MCF 10A (cell line): ENCODE measurements at regions not wholly inside any gene's neighbourhood (a gene's known extent, or its start where the extent isn't known, plus 50 kb on each side); places are given as distances from the start of the nearest gene placed in this dataset.

Experiments
- BruUV-seq: library from RNA; stranded (reverse); fragments of 400-500 nt; replicated peaks from 2 replicates; lab custom pipeline; 2021; lab: Mats Ljungman, UMichigan
- CTCF ChIA-PET: fragments of 300-600 bp; sonication (Branson Sonifier 250); formaldehyde crosslinking; extraction: SDS; loops from one replicate; lab custom pipeline; 2021; ENCODE audit warnings: antibody characterized with exemption, inconsistent platforms; lab: Yijun Ruan, JAX
- POLR2A ChIA-PET: fragments of 300-600, 350-650 bp; sonication (Branson Sonifier 250); formaldehyde crosslinking; extraction: SDS; loops from one replicate; lab custom pipeline; 2020; ENCODE audit warnings: antibody characterized with exemption, inconsistent platforms; lab: Yijun Ruan, JAX
- DNase-seq: peaks from one replicate; pipeline ENCODE4 v3.0.0-alpha.2; 2018; ENCODE audit not compliant: unreplicated experiment
- H3K27ac Mint-ChIP-seq: one replicate; pipeline ENCODE4 v1.8.0; 2022; ENCODE audit warnings: mild to moderate bottlenecking, low read depth, mixed read lengths; ENCODE audit not compliant: unreplicated experiment
- H3K27me3 Mint-ChIP-seq: one replicate; pipeline ENCODE4 v1.8.0; 2022; ENCODE audit warnings: mixed read lengths; ENCODE audit not compliant: insufficient read depth, unreplicated experiment
- H3K36me3 Mint-ChIP-seq: one replicate; pipeline ENCODE4 v1.8.0; 2022; ENCODE audit warnings: mild to moderate bottlenecking, moderate library complexity, mixed read lengths; ENCODE audit not compliant: insufficient read depth, unreplicated experiment
- H3K4me1 Mint-ChIP-seq: one replicate; pipeline ENCODE4 v1.8.0; 2022; ENCODE audit warnings: mixed read lengths; ENCODE audit not compliant: insufficient read depth, unreplicated experiment
- H3K4me3 Mint-ChIP-seq: one replicate; pipeline ENCODE4 v1.8.0; 2022; ENCODE audit warnings: mild to moderate bottlenecking, moderate library complexity, mixed read lengths; ENCODE audit not compliant: unreplicated experiment
- H3K9me3 Mint-ChIP-seq: one replicate; pipeline ENCODE4 v1.8.0; 2022; ENCODE audit warnings: mixed read lengths; ENCODE audit not compliant: unreplicated experiment
- intact Hi-C: fragments of 100-400 bp; cut with micrococcal nuclease; formaldehyde crosslinking; loops from 2 replicates; pipeline ENCODE4 v1.14.1; 2022
- TF ChIP-seq, protein P1 (sequence below): fragments of 200-600 bp; IDR thresholded peaks from one replicate; pipeline ENCODE4 v1.8.0; 2022; ENCODE audit warnings: antibody characterized with exemption, mild to moderate bottlenecking; ENCODE audit not compliant: unreplicated experiment

DNA sequence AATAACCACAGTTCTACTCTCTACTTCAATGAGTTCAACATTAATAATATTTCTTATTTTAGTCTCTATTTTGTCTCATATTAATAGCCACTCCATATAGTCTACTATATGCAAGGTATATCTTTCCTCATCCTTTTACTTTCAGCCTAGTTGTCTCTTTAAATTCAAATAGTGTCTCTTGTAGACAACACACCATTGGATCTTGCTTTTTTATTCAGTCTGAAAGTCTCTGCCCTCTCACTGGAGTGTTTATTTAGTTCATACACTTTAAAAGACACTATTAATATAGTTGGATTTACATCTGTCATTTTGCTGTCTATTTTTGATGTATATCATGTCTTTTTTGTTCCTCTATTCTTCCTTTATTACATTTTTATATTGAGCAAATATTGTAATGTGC lies 103.5 kb downstream of the RFPL4B start:
- no peaks in the 10 kb centered on the region for H3K9me3 Mint-ChIP-seq
- no peaks in the 10 kb centered on the region for H3K27me3 Mint-ChIP-seq
- TF ChIP-seq, protein P1, sequence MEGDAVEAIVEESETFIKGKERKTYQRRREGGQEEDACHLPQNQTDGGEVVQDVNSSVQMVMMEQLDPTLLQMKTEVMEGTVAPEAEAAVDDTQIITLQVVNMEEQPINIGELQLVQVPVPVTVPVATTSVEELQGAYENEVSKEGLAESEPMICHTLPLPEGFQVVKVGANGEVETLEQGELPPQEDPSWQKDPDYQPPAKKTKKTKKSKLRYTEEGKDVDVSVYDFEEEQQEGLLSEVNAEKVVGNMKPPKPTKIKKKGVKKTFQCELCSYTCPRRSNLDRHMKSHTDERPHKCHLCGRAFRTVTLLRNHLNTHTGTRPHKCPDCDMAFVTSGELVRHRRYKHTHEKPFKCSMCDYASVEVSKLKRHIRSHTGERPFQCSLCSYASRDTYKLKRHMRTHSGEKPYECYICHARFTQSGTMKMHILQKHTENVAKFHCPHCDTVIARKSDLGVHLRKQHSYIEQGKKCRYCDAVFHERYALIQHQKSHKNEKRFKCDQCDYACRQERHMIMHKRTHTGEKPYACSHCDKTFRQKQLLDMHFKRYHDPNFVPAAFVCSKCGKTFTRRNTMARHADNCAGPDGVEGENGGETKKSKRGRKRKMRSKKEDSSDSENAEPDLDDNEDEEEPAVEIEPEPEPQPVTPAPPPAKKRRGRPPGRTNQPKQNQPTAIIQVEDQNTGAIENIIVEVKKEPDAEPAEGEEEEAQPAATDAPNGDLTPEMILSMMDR, result no peak
- intact Hi-C loops, result no loop called here
- no TSS peak for BruUV-seq
- H3K4me3 Mint-ChIP-seq, result no peak overlapping the region
- H3K27ac Mint-ChIP-seq, result no peak overlapping the region
- CTCF ChIA-PET, result no interaction called here
- POLR2A ChIA-PET, result no interaction called here
- DNase-seq, result no peak
- H3K36me3 Mint-ChIP-seq, result no peaks in the 10 kb centered on the region
- H3K4me1 Mint-ChIP-seq, result no peaks in the 10 kb centered on the region

DNA sequence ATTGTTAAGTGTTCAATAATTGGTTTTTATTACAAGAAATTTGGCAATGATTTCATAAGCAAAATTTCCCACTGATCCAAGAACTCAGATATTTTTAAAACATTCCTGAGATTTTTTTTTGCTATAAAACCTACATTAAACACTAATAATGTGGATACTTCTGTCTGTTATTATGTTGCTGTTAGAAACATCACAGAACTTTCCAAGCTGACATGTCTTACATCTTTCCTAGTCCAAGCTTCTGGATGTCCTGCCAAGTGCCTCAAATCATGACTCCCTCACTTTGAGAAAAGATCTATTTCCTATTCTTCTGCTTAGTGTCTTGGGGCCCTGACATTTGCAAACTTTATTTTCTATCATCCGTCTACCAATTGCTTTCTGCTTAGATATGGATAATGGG lies 110.8 kb downstream of the RFPL4B start:
- Mint-ChIP-seq H3K27me3 (no peaks in the 10 kb centered on the region), H3K9me3 (no peaks in the 10 kb centered on the region), H3K4me3 (no peak overlapping the region), H3K36me3 (no peaks in the 10 kb centered on the region), H3K27ac (no peak overlapping the region), H3K4me1 (no peaks in the 10 kb centered on the region)
- ChIA-PET POLR2A (interaction anchor here (1.1 kb wide), 1 partner anchor 19 kb away, joined by 3 read pairs; no protein-coding TSS in a partner anchor), CTCF (no interaction called here)
- no TSS peak for BruUV-seq
- intact Hi-C loops, result no loop called here
- TF ChIP-seq, protein P1, result no peak
- DNase-seq, result no peak

DNA sequence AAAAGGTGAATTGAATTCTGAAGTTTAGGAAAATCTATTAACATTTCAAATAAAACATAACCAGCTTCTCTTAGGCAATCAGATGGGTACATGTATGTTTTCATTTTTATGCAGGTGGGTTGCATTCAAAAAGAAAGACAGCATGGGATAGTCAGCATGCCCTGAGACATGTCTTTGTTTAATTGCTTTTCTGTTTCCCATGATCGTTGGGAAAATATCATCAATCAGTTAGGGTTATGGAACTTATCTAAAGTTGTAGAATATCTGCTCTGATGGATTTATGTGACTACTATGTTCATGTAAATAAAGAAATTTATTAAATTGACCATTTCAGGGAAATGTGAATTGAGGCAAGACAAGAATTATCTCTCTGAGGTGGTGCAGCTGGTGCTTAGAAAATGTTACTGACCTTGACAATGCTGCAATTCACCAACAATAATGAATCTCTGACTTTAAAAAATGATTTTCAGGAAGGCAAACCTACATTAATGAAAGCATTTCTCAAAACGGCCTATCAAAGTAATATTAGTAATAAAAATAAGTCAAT lies 112.7 kb downstream of the RFPL4B start:
- no TSS peak for BruUV-seq
- H3K27ac Mint-ChIP-seq, result no peak overlapping the region
- no peaks in the 10 kb centered on the region for H3K9me3 Mint-ChIP-seq
- no peaks in the 10 kb centered on the region for H3K27me3 Mint-ChIP-seq
- no peak for DNase-seq
- H3K4me3 Mint-ChIP-seq, result no peak overlapping the region
- intact Hi-C loops, result no loop called here
- ChIA-PET CTCF (no interaction called here), POLR2A (no interaction called here)
- TF ChIP-seq, protein P1, result no peak
- H3K4me1 Mint-ChIP-seq, result no peaks in the 10 kb centered on the region
- no peaks in the 10 kb centered on the region for H3K36me3 Mint-ChIP-seq

DNA sequence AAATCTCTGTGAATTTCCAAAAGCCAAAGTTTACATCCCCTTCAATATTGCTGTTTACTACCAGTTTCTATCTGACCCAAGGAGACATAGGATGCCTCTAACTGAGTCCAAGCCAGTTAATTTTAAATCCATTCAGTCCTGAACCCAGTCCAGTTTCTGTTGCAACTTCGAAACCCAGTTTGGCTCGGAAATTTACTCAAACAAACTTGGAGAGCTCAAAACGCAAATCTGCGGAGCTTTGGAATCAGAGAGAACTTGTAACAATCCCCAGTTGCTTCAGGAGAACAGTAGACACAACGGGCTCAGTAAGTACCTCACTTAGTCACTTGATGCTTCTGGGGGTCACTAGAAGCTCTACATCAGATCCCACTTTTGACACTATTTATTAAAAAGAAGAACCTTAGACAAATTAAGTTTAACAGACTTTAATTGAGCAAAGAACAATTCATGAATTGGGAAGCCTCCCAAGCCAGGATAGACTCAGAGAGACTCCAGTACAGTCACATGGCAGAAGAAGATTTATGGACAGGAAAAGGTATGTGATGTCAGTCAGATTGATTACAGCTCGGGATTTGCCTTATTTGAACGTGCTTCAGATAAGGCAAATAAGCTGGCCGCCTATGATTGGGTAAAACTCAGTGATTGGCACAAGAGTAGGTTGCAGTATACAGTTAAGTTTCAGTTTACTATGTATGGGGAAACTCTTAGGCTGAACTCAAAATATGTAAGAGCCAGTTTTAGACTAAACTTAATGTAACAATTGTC lies 118.0 kb downstream of the RFPL4B start:
- POLR2A ChIA-PET, result interaction anchor here (0.6 to 2.4 kb wide), 4 partner anchors 23 to 1503 kb away, joined by 3 to 15 read pairs (median 3); no protein-coding TSS in a partner anchor
- TF ChIP-seq, protein P1, result no peak
- H3K36me3 Mint-ChIP-seq, result no peaks in the 10 kb centered on the region
- H3K27ac Mint-ChIP-seq, result no peak overlapping the region
- H3K27me3 Mint-ChIP-seq, result no peaks in the 10 kb centered on the region
- intact Hi-C loops, result no loop called here
- H3K9me3 Mint-ChIP-seq, result no peaks in the 10 kb centered on the region
- CTCF ChIA-PET, result interaction anchor here (1.0 kb wide), 1 partner anchor 51 kb away, joined by 4 read pairs; no protein-coding TSS in a partner anchor
- no peak for DNase-seq
- BruUV-seq, result no TSS peak
- peaks cover 22% of the 10 kb centered on the region for H3K4me1 Mint-ChIP-seq
- no peak overlapping the region for H3K4me3 Mint-ChIP-seq
